GM12801 (cell line): ENCODE measurements at regions not wholly inside any gene's neighbourhood (a gene's known extent, or its start where the extent isn't known, plus 50 kb on each side); places are given as distances from the start of the nearest gene placed in this dataset.

Experiments
- CTCF ChIP-seq: IDR thresholded peaks from one replicate; pipeline ENCODE4 v1.5.1; 2011; ENCODE audit warnings: control low read depth; ENCODE audit not compliant: insufficient read length; ENCODE audit errors: extremely low read depth

- TF ChIP-seq CTCF: no peak
Observed at GRCh38 chr17:77781536-77781935, 177.0 kb upstream of the TNRC6C start.

- no peak for TF ChIP-seq CTCF
Observed at GRCh38 chr17:77782201-77782600, 176.3 kb upstream of the TNRC6C start.

GRCh38 chr17:77782611-77783010 lies 175.9 kb upstream of the TNRC6C start:
- no peak for TF ChIP-seq CTCF

GRCh38 chr17:77783991-77784820 lies 174.3 kb upstream of the TNRC6C start:
- no peak for TF ChIP-seq CTCF

GRCh38 chr17:77785312-77785905 lies 173.1 kb upstream of the TNRC6C start:
- TF ChIP-seq CTCF: no peak

GRCh38 chr17:77786090-77786489 lies 172.4 kb upstream of the TNRC6C start:
- TF ChIP-seq CTCF: no peak

- TF ChIP-seq CTCF: no peak
Observed at GRCh38 chr17:77786740-77787505, 171.6 kb upstream of the TNRC6C start.
